K562 (cell line): ENCODE measurements at regions not wholly inside any gene's neighbourhood (a gene's known extent, or its start where the extent isn't known, plus 50 kb on each side); places are given as distances from the start of the nearest gene placed in this dataset.
A peak's percentile ranks its signal among the peaks of the same experiment; 100 is the strongest.

Experiments
- ARNT ChIP-seq, 2 experiments: fragments of 450-650 bp; IDR thresholded peaks; 2 replicates each; pipeline ENCODE4 v1.6.1; 2016; ENCODE audit warnings: mild to moderate bottlenecking in 1 of 2
- CBX2 ChIP-seq: fragments of 200-600 bp; sonication (generic); IDR thresholded peaks from one replicate; pipeline ENCODE4 v1.6.1; 2012; ENCODE audit warnings: mild to moderate bottlenecking, low read length, inconsistent platforms; ENCODE audit not compliant: insufficient read depth, poor library complexity, severe bottlenecking
- CC2D1A ChIP-seq: fragments of 450-650 bp; IDR thresholded peaks from 2 replicates; pipeline ENCODE4 v1.6.1; 2017; ENCODE audit warnings: mild to moderate bottlenecking
- CEBPB ChIP-seq: fragments of 450-650 bp; IDR thresholded peaks from 2 replicates; pipeline ENCODE4 v1.6.1; 2016; ENCODE audit warnings: missing genetic modification characterization, missing compliant biosample characterization
- DMBX1 ChIP-seq: fragments of 250-450 bp; sonication (Bioruptor Pico); IDR thresholded peaks from 2 replicates; pipeline ENCODE4 v1.8.0; 2022; ENCODE audit warnings: inconsistent platforms, mild to moderate bottlenecking, moderate library complexity, borderline replicate concordance
- GATAD2B ChIP-seq: fragments of 450-650 bp; IDR thresholded peaks from 2 replicates; pipeline ENCODE4 v1.6.1; 2017; ENCODE audit warnings: mild to moderate bottlenecking, borderline replicate concordance
- IRF2 ChIP-seq: sonication (generic); formaldehyde crosslinking; IDR thresholded peaks from 2 replicates; pipeline ENCODE4 v1.8.1; 2022; ENCODE audit warnings: mild to moderate bottlenecking, missing genetic modification reagents
- MEIS2 ChIP-seq: fragments of 450-650 bp; IDR thresholded peaks from 2 replicates; pipeline ENCODE4 v1.6.1; 2014; ENCODE audit warnings: mild to moderate bottlenecking; ENCODE audit not compliant: partially characterized antibody
- MYC ChIP-seq, 2 experiments: fragments of 250-450 bp in 1 of 2; sonication (Bioruptor Pico) in 1 of 2; IDR thresholded peaks; 2 replicates each; pipeline versions ENCODE4 v1.5.1 to v1.6.1; 2012 to 2021; ENCODE audit warnings: low read depth in 2 of 2, borderline replicate concordance in 1 of 2, improper control_type of control experiment in 1 of 2, low read length in 1 of 2, mild to moderate bottlenecking in 1 of 2, moderate library complexity in 1 of 2
- NFXL1 ChIP-seq: fragments of 450-650 bp; formaldehyde crosslinking; IDR thresholded peaks from 2 replicates; pipeline ENCODE4 v1.4.0; 2021; ENCODE audit warnings: mild to moderate bottlenecking
- RUNX1 ChIP-seq: sonication (generic); IDR thresholded peaks from 2 replicates; pipeline ENCODE4 v1.6.1; 2016; ENCODE audit warnings: antibody characterized with exemption, low read depth
- SLC30A9 ChIP-seq: fragments of 250-450 bp; sonication (Bioruptor Pico); IDR thresholded peaks from 2 replicates; pipeline ENCODE4 v1.8.0; 2022; ENCODE audit warnings: mild to moderate bottlenecking, moderate library complexity
- SRSF1 ChIP-seq: fragments of 200-400 bp; formaldehyde crosslinking; IDR thresholded peaks from 2 replicates; pipeline ENCODE4 v1.6.1; 2017; ENCODE audit warnings: mild to moderate bottlenecking, low read depth, low read length, moderate library complexity
- TCFL5 ChIP-seq: fragments of 250-450 bp; sonication (Bioruptor Pico); conservative IDR thresholded peaks from 2 replicates; pipeline ENCODE4 v1.6.1; 2021; ENCODE audit warnings: mild to moderate bottlenecking, moderate library complexity, matching md5 sums
- XRCC5 ChIP-seq: fragments of 200-400 bp; formaldehyde crosslinking; IDR thresholded peaks from 2 replicates; pipeline ENCODE4 v1.6.1; 2017; ENCODE audit warnings: low read depth, mild to moderate bottlenecking, low read length
- YY1 ChIP-seq, 3 experiments: IDR thresholded peaks; 2 replicates each; pipeline ENCODE4 v1.6.1; 2011; ENCODE audit warnings: low read length in 2 of 3, mild to moderate bottlenecking in 2 of 3, moderate library complexity in 2 of 3, borderline replicate concordance in 1 of 3, control low read depth in 1 of 3, low read depth in 1 of 3; ENCODE audit not compliant: insufficient read depth in 3 of 3, insufficient replicate concordance in 2 of 3, control insufficient read depth in 1 of 3, insufficient read length in 1 of 3; ENCODE audit errors: extremely low read depth in 1 of 3
- ZFX ChIP-seq: sonication (generic); formaldehyde crosslinking; IDR thresholded peaks from 2 replicates; pipeline ENCODE4 v1.8.0; 2022; ENCODE audit warnings: mild to moderate bottlenecking, missing genetic modification reagents, moderate library complexity
- TF ChIP-seq, protein P1 (sequence below): fragments of 250-450 bp; sonication (Bioruptor Pico); IDR thresholded peaks from 2 replicates; pipeline ENCODE4 v1.4.0; 2020; ENCODE audit warnings: mild to moderate bottlenecking
- TF ChIP-seq, protein P2 (sequence below): fragments of 250-450 bp; sonication (Bioruptor Pico); IDR thresholded peaks from 2 replicates; pipeline ENCODE4 v1.9.0; 2021; ENCODE audit warnings: mild to moderate bottlenecking, inconsistent platforms
- TF ChIP-seq, protein P3 (sequence below): fragments of 450-650 bp; formaldehyde crosslinking; IDR thresholded peaks from 2 replicates; pipeline ENCODE4 v1.4.0; 2020; ENCODE audit warnings: mild to moderate bottlenecking, moderate library complexity

DNA sequence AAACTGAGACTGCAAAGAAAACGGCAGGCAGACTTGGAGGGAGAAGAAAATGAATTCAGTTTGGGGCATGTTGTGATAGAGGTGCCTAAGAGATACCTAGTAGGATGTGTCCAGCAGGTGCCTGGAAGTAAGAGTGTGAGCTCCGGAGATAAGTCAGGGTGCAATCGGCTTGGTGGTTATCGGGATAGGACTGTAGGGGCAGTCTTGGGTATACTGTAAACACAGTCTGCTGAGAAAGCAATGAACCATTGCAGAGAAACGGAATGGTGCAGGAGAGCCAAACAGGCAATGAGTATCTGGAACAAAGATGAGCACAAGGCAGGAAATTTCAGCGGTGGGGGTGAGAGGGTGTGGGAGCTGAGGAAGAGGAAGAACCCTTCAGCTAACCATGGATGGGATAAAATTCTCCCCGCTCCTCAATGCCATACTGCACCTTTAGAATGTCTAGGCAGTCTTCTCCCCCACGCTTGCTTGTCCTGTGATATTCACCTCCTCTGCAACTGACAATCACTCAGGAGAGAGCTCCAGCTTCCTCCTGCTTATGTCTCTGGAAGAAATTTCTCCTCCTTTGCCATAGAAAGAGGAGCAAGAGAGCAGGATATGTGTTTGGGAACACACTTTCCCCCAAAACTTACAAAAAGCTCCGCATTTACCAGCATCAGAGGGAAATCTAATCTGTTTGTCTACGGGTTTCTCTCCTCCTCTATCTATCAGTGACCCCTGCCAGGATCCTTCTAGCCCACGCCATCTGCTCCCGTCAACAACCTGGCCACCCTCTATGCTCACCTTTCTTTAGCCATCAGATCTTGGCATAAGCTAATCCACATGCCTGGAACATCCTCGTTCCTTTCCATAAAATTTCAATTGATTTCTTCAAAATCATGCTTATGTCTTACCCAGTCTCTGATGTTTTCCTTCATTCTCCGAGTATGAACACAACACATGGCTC is 381.7 kb upstream of the JARID2 start (continued):
- TF ChIP-seq CEBPB (tag) = no peak
- TF ChIP-seq MEIS2 = no peak
- TF ChIP-seq, protein P1, sequence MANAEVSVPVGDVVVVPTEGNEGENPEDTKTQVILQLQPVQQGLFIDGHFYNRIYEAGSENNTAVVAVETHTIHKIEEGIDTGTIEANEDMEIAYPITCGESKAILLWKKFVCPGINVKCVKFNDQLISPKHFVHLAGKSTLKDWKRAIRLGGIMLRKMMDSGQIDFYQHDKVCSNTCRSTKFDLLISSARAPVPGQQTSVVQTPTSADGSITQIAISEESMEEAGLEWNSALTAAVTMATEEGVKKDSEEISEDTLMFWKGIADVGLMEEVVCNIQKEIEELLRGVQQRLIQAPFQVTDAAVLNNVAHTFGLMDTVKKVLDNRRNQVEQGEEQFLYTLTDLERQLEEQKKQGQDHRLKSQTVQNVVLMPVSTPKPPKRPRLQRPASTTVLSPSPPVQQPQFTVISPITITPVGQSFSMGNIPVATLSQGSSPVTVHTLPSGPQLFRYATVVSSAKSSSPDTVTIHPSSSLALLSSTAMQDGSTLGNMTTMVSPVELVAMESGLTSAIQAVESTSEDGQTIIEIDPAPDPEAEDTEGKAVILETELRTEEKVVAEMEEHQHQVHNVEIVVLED (CRISPR knock-in tag) = no peak
- TF ChIP-seq TCFL5 = no peak
- TF ChIP-seq SLC30A9 = no peak
- no peak for TF ChIP-seq ZFX (CRISPR knock-in tag)
- peak; percentile 69 for TF ChIP-seq CC2D1A
- no peak for TF ChIP-seq RUNX1
- TF ChIP-seq SRSF1 = no peak
- TF ChIP-seq, protein P2, sequence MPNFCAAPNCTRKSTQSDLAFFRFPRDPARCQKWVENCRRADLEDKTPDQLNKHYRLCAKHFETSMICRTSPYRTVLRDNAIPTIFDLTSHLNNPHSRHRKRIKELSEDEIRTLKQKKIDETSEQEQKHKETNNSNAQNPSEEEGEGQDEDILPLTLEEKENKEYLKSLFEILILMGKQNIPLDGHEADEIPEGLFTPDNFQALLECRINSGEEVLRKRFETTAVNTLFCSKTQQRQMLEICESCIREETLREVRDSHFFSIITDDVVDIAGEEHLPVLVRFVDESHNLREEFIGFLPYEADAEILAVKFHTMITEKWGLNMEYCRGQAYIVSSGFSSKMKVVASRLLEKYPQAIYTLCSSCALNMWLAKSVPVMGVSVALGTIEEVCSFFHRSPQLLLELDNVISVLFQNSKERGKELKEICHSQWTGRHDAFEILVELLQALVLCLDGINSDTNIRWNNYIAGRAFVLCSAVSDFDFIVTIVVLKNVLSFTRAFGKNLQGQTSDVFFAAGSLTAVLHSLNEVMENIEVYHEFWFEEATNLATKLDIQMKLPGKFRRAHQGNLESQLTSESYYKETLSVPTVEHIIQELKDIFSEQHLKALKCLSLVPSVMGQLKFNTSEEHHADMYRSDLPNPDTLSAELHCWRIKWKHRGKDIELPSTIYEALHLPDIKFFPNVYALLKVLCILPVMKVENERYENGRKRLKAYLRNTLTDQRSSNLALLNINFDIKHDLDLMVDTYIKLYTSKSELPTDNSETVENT (CRISPR knock-in tag) = no peak
- no peak for TF ChIP-seq YY1 (IDR thresholded peaks at IDR 0.05; ENCODE audit: borderline replicate concordance in 1 of 3, control insufficient read depth in 1 of 3, extremely low read depth in 1 of 3, insufficient read depth in 3 of 3, insufficient read length in 1 of 3, insufficient replicate concordance in 2 of 3, low read depth in 1 of 3, low read length in 2 of 3)
- no peak for TF ChIP-seq NFXL1 (CRISPR knock-in tag)
- no peak for TF ChIP-seq MYC (IDR thresholded peaks at IDR 0.05; ENCODE audit: low read depth, low read length)
- no peak for TF ChIP-seq MYC (CRISPR knock-in tag; IDR thresholded peaks at IDR 0.05; ENCODE audit: borderline replicate concordance, low read depth)
- TF ChIP-seq DMBX1 (CRISPR knock-in tag) = no peak; the same call in 1 of the 2 replicates
- TF ChIP-seq GATAD2B = no peak
- no peak for TF ChIP-seq CBX2
- 0 out of 2 replicates have a peak, but pooled peaks have one; percentile 57 for TF ChIP-seq XRCC5
- TF ChIP-seq, protein P3, sequence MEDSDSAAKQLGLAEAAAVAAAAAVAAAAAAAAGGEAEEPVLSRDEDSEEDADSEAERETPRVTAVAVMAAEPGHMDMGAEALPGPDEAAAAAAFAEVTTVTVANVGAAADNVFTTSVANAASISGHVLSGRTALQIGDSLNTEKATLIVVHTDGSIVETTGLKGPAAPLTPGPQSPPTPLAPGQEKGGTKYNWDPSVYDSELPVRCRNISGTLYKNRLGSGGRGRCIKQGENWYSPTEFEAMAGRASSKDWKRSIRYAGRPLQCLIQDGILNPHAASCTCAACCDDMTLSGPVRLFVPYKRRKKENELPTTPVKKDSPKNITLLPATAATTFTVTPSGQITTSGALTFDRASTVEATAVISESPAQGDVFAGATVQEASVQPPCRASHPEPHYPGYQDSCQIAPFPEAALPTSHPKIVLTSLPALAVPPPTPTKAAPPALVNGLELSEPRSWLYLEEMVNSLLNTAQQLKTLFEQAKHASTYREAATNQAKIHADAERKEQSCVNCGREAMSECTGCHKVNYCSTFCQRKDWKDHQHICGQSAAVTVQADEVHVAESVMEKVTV (CRISPR knock-in tag) = peak; percentile 57; the same call in 1 of the 2 replicates
- no peak for TF ChIP-seq IRF2
- peak in 1 of 2 experiments; percentile 75; a peak in 2 of 4 replicates for TF ChIP-seq ARNT (IDR thresholded peaks at IDR 0.05)
